GM12892 (cell line): ENCODE measurements at regions not wholly inside any gene's neighbourhood (a gene's known extent, or its start where the extent isn't known, plus 50 kb on each side); places are given as distances from the start of the nearest gene placed in this dataset.

Experiments used
- POLR2A ChIP-seq: IDR thresholded peaks from 2 replicates; pipeline ENCODE4 v1.6.1; 2011; ENCODE audit warnings: low read depth, low read length, control low read depth
- POLR2AphosphoS5 ChIP-seq: IDR thresholded peaks from 2 replicates; pipeline ENCODE4 v1.6.1; 2011; ENCODE audit warnings: low read depth, low read length, control low read depth
- TAF1 ChIP-seq: IDR thresholded peaks from 2 replicates; pipeline ENCODE4 v1.6.1; 2011; ENCODE audit warnings: low read depth, mild to moderate bottlenecking, control low read depth, low read length, borderline replicate concordance

DNA sequence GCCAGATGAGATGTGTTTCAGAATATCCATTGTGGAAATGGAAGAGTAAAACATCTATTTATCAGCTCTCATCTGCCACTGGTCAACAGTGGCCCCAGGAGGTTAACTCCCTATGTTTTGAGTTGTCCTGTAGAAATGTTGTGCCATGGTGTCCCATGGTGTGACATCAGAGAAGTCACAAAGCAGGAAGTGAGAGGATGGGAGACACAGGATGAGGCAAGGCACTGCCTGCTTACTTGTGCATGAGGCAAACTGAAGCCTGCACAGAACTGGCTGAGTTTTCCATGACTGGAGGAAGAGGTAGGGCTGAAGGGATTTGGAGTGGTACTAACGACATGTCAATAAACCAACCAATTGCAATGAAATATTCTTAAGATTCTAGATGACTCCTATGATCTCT, 131.5 kb upstream of the ZNF644 start:
- TF ChIP-seq POLR2A (no peak), POLR2AphosphoS5 (no peak), TAF1 (no peak)
